ENCODE measurements at regions not wholly inside any gene's neighbourhood (a gene's known extent, or its start where the extent isn't known, plus 50 kb on each side); places are given as distances from the start of the nearest gene placed in this dataset.

DNA sequence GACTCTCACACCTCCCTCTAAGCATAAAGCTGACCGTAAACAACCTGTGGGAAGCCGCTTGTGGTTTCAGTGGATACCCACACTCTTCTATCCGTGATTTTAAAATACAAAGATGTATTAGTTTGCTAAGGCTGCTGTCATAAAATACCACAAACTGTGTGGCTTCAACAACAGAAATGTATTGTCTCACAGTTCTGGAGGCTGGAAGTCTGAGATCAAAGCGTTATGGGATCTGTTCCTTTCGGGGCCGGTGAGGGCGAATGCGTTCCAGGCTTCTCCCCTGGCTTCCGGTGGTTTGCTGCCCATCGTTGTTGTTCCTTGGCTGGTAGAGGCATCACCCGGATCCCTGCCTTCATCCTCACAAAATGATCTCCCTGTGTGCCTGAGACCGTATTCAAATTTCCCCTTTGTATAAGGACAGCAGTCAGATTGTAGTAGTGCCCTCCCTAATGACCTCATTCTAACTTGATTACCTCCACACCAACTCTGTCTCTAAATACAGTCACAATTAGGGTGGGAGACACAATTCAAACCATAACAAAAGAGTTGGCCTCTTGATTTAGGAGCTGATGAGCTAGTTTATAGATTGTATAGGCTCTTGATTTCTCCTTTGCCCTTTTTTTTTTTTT is 210.6 kb upstream of the SOX4 start:
- Histone ChIP-seq H3K9me3 (ENCODE audit: severe bottlenecking) (no peaks in the 10 kb centered on the region), H3K27me3 (ENCODE audit: insufficient read depth, low read depth, severe bottlenecking) (no peaks in the 10 kb centered on the region), H3K27ac (peak overlapping the region; percentile 47), H3K4me3 (ENCODE audit: low read depth, low read length) (no peak overlapping the region; the same call in 1 of the 2 replicates), H3K36me3 (no peaks in the 10 kb centered on the region)
- TF ChIP-seq, protein P1, sequence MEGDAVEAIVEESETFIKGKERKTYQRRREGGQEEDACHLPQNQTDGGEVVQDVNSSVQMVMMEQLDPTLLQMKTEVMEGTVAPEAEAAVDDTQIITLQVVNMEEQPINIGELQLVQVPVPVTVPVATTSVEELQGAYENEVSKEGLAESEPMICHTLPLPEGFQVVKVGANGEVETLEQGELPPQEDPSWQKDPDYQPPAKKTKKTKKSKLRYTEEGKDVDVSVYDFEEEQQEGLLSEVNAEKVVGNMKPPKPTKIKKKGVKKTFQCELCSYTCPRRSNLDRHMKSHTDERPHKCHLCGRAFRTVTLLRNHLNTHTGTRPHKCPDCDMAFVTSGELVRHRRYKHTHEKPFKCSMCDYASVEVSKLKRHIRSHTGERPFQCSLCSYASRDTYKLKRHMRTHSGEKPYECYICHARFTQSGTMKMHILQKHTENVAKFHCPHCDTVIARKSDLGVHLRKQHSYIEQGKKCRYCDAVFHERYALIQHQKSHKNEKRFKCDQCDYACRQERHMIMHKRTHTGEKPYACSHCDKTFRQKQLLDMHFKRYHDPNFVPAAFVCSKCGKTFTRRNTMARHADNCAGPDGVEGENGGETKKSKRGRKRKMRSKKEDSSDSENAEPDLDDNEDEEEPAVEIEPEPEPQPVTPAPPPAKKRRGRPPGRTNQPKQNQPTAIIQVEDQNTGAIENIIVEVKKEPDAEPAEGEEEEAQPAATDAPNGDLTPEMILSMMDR (IDR thresholded peaks at IDR 0.05; ENCODE audit: low read depth, low read length), result no peak
- DNase-seq, result peak; percentile 35

DNA sequence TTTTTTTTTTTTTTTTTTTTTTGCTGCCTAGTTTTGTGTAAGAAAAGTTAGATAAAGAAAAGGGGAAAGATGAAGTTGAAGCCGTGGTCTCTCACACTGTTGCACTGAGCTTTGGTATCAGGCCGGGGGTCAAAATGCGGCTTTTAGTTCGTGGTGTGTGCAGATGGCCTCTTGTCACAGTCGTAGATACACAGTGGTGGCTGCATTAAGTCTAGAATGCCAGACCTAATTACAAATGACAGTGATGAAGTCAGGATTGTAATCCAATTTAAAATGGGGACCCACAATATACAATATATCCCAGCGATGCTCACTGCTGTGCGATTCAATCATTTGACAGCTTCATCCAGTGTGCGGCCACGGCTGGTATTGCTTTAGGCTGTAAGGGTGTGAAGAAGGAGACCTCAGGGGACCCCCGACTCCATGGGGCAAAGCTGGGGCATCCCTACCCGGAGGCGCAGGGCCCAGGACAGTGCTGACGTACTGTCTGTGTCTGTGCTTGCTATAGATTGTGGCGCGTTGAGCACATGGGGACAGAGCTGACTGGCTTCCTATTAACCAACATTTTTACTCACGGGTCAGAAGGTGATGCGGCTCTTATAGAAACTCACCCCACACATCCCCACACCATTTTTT is 210.0 kb upstream of the SOX4 start:
- peak; percentile 90 for DNase-seq
- no peaks in the 10 kb centered on the region for H3K36me3 ChIP-seq
- H3K27me3 ChIP-seq (ENCODE audit: insufficient read depth, low read depth, severe bottlenecking), result no peaks in the 10 kb centered on the region
- no peaks in the 10 kb centered on the region for H3K9me3 ChIP-seq (ENCODE audit: severe bottlenecking)
- TF ChIP-seq, protein P1 (IDR thresholded peaks at IDR 0.05; ENCODE audit: low read depth, low read length), result 0 out of 2 replicates have a peak, but pooled peaks have one; percentile 2
- H3K27ac ChIP-seq, result no peak overlapping the region; the same call in none of the 2 replicates
- peak overlapping the region; percentile 6 for H3K4me3 ChIP-seq (ENCODE audit: low read depth, low read length)

DNA sequence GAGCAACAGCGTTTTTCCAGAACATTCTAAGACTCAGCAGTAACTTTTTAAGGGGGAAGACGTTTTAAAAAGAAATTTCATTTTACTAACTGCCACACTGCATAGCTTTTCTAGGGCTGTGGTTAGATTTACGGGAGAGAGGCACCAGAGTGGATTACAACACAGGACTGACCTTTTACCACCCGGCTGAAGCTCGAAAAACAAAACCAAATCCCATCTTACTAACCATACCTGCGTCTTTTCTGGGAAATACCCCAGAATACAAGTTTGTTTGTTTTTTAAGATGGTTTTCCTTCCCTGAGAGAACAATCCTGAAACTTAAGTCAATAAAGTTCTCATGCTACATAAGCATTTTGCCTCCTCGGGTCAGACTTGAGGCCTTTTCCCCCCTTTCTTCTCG is 209.3 kb upstream of the SOX4 start:
- Histone ChIP-seq H3K27ac (no peak overlapping the region; the same call in 1 of the 2 replicates), H3K36me3 (no peaks in the 10 kb centered on the region), H3K4me3 (ENCODE audit: low read depth, low read length) (no peak overlapping the region; the same call in 1 of the 2 replicates), H3K9me3 (ENCODE audit: severe bottlenecking) (no peaks in the 10 kb centered on the region), H3K27me3 (ENCODE audit: insufficient read depth, low read depth, severe bottlenecking) (no peaks in the 10 kb centered on the region)
- TF ChIP-seq, protein P1 (IDR thresholded peaks at IDR 0.05; ENCODE audit: low read depth, low read length), result no peak
- DNase-seq, result no peak

DNA sequence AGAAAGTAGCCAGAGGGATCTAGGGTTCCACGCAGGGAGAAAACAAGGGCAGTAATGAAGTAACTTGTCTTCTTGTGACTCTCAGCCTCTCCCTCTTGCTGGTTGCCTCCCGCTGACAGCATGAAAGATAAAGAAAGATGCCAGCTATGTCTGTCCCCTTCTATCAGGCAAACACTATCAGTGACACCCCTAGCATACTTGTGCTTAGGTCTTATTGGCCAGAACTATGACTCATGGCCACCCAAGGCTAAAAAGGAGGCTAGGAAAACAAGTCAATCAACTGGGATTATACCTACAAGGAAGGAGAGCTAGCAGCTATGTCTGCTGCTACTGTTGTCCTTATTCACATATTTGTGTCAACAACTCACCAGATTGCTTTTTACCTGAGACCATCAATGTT is 206.8 kb upstream of the SOX4 start:
- Histone ChIP-seq H3K27ac (no peak overlapping the region), H3K9me3 (ENCODE audit: severe bottlenecking) (no peaks in the 10 kb centered on the region), H3K36me3 (no peaks in the 10 kb centered on the region), H3K27me3 (ENCODE audit: insufficient read depth, low read depth, severe bottlenecking) (no peaks in the 10 kb centered on the region), H3K4me3 (ENCODE audit: low read depth, low read length) (no peak overlapping the region)
- TF ChIP-seq, protein P1 (IDR thresholded peaks at IDR 0.05; ENCODE audit: low read depth, low read length), result no peak
- peak; percentile 67 for DNase-seq

DNA sequence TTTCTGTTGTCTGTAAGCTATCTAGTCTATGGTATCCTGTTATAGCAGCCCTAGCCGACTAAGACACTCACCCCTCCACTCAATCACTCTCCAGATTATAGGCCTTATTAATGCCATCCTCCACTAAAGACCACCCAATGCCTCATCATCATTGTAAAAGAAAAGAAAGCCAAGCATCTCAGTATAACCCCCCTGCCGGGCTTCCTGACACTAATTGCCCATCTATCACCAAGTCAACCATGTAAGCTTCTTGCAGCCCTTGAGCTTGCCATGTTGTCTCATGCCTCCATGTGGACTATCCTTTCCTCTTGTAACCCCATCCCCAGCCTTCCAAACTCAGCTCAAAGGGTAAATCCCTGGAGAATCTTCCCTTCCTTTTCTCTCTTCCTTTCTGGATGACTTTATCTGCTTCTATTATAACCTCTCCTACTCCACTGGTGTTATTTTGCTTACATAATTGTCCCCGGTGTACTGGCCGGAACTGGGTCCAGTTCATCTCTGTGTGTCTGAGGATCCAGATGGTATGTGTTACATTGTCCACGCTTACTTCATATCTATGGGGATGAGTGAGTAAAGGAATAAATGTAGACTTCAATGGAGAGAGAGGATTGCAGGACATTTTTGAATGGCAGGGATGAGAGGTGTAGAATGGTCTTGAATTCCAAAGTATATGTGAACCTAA is 202.9 kb upstream of the SOX4 start:
- no peaks in the 10 kb centered on the region for H3K27me3 ChIP-seq (ENCODE audit: insufficient read depth, low read depth, severe bottlenecking)
- TF ChIP-seq, protein P1 (IDR thresholded peaks at IDR 0.05; ENCODE audit: low read depth, low read length), result no peak
- peak; percentile 58 for DNase-seq
- no peaks in the 10 kb centered on the region for H3K9me3 ChIP-seq (ENCODE audit: severe bottlenecking)
- no peak overlapping the region for H3K4me3 ChIP-seq (ENCODE audit: low read depth, low read length)
- H3K27ac ChIP-seq, result no peak overlapping the region
- H3K36me3 ChIP-seq, result no peaks in the 10 kb centered on the region

Data from WERI-Rb-1 (cell line).